Panc1 (cell line): ENCODE measurements at regions not wholly inside any gene's neighbourhood (a gene's known extent, or its start where the extent isn't known, plus 50 kb on each side); places are given as distances from the start of the nearest gene placed in this dataset.

ENCODE experiments used
- TF ChIP-seq, protein P1 (sequence below): fragments of 450-650 bp; IDR thresholded peaks from 2 replicates; pipeline ENCODE4 v1.5.1; 2017; ENCODE audit warnings: mild to moderate bottlenecking
- TF ChIP-seq, protein P2 (sequence below), 2 experiments: IDR thresholded peaks; 2 replicates each; pipeline ENCODE4 v1.6.1; 2011 to 2012; ENCODE audit warnings: low read depth in 2 of 2, control low read depth in 1 of 2, low read length in 1 of 2, mild to moderate bottlenecking in 1 of 2, moderate library complexity in 1 of 2; ENCODE audit not compliant: insufficient read depth in 1 of 2

GRCh38 chr3:1632128-1632527 lies 466.5 kb upstream of the CNTN4 start:
- TF ChIP-seq, protein P1, sequence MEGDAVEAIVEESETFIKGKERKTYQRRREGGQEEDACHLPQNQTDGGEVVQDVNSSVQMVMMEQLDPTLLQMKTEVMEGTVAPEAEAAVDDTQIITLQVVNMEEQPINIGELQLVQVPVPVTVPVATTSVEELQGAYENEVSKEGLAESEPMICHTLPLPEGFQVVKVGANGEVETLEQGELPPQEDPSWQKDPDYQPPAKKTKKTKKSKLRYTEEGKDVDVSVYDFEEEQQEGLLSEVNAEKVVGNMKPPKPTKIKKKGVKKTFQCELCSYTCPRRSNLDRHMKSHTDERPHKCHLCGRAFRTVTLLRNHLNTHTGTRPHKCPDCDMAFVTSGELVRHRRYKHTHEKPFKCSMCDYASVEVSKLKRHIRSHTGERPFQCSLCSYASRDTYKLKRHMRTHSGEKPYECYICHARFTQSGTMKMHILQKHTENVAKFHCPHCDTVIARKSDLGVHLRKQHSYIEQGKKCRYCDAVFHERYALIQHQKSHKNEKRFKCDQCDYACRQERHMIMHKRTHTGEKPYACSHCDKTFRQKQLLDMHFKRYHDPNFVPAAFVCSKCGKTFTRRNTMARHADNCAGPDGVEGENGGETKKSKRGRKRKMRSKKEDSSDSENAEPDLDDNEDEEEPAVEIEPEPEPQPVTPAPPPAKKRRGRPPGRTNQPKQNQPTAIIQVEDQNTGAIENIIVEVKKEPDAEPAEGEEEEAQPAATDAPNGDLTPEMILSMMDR = no peak
- TF ChIP-seq, protein P2, sequence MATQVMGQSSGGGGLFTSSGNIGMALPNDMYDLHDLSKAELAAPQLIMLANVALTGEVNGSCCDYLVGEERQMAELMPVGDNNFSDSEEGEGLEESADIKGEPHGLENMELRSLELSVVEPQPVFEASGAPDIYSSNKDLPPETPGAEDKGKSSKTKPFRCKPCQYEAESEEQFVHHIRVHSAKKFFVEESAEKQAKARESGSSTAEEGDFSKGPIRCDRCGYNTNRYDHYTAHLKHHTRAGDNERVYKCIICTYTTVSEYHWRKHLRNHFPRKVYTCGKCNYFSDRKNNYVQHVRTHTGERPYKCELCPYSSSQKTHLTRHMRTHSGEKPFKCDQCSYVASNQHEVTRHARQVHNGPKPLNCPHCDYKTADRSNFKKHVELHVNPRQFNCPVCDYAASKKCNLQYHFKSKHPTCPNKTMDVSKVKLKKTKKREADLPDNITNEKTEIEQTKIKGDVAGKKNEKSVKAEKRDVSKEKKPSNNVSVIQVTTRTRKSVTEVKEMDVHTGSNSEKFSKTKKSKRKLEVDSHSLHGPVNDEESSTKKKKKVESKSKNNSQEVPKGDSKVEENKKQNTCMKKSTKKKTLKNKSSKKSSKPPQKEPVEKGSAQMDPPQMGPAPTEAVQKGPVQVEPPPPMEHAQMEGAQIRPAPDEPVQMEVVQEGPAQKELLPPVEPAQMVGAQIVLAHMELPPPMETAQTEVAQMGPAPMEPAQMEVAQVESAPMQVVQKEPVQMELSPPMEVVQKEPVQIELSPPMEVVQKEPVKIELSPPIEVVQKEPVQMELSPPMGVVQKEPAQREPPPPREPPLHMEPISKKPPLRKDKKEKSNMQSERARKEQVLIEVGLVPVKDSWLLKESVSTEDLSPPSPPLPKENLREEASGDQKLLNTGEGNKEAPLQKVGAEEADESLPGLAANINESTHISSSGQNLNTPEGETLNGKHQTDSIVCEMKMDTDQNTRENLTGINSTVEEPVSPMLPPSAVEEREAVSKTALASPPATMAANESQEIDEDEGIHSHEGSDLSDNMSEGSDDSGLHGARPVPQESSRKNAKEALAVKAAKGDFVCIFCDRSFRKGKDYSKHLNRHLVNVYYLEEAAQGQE (IDR thresholded peaks at IDR 0.05; ENCODE audit: insufficient read depth in 1 of 2, low read depth in 2 of 2, low read length in 1 of 2) = no peak
